ENCODE measurements at regions not wholly inside any gene's neighbourhood (a gene's known extent, or its start where the extent isn't known, plus 50 kb on each side); places are given as distances from the start of the nearest gene placed in this dataset.

DNA sequence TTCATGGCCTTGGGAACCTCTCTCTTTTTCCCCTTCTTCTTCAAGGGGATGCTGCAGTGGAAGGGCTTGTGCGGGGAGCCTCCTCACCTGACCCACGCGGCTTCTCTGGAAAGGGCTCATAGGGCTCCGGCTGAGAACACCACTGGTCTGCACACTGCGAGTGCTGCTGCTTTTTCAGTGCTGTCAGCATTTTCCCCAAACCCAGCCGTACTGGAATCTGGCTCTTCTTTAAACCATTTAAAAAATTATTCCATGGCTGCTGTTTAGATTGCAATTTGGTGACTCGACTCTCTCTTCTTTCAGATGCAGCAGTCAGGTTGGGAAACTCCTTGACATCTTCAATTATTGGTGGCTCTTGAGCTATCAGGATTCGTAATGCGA is 272.6 kb upstream of the DSEL start:
- TF ChIP-seq, protein P1, sequence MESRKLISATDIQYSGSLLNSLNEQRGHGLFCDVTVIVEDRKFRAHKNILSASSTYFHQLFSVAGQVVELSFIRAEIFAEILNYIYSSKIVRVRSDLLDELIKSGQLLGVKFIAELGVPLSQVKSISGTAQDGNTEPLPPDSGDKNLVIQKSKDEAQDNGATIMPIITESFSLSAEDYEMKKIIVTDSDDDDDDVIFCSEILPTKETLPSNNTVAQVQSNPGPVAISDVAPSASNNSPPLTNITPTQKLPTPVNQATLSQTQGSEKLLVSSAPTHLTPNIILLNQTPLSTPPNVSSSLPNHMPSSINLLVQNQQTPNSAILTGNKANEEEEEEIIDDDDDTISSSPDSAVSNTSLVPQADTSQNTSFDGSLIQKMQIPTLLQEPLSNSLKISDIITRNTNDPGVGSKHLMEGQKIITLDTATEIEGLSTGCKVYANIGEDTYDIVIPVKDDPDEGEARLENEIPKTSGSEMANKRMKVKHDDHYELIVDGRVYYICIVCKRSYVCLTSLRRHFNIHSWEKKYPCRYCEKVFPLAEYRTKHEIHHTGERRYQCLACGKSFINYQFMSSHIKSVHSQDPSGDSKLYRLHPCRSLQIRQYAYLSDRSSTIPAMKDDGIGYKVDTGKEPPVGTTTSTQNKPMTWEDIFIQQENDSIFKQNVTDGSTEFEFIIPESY (IDR thresholded peaks at IDR 0.05) = no peak
- TF ChIP-seq CTCF (IDR thresholded peaks at IDR 0.05; ENCODE audit: low read depth, low read length, missing input control) (no peak), YY1 (IDR thresholded peaks at IDR 0.05) (no peak), FOXA1 (IDR thresholded peaks at IDR 0.05) (no peak), JUND (IDR thresholded peaks at IDR 0.05) (no peak), SP1 (IDR thresholded peaks at IDR 0.05) (no peak), ATF3 (IDR thresholded peaks at IDR 0.05) (no peak), HNF4A (conservative IDR thresholded peaks at IDR 0.05) (no peak), RXRA (IDR thresholded peaks at IDR 0.05) (no peak), HNF4G (IDR thresholded peaks at IDR 0.05) (no peak), EGR1 (IDR thresholded peaks at IDR 0.05; ENCODE audit: low read depth in 2 of 2) (no peak)
- TF ChIP-seq, protein P2, sequence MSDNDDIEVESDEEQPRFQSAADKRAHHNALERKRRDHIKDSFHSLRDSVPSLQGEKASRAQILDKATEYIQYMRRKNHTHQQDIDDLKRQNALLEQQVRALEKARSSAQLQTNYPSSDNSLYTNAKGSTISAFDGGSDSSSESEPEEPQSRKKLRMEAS (IDR thresholded peaks at IDR 0.05) = no peak
- TF ChIP-seq, protein P3, sequence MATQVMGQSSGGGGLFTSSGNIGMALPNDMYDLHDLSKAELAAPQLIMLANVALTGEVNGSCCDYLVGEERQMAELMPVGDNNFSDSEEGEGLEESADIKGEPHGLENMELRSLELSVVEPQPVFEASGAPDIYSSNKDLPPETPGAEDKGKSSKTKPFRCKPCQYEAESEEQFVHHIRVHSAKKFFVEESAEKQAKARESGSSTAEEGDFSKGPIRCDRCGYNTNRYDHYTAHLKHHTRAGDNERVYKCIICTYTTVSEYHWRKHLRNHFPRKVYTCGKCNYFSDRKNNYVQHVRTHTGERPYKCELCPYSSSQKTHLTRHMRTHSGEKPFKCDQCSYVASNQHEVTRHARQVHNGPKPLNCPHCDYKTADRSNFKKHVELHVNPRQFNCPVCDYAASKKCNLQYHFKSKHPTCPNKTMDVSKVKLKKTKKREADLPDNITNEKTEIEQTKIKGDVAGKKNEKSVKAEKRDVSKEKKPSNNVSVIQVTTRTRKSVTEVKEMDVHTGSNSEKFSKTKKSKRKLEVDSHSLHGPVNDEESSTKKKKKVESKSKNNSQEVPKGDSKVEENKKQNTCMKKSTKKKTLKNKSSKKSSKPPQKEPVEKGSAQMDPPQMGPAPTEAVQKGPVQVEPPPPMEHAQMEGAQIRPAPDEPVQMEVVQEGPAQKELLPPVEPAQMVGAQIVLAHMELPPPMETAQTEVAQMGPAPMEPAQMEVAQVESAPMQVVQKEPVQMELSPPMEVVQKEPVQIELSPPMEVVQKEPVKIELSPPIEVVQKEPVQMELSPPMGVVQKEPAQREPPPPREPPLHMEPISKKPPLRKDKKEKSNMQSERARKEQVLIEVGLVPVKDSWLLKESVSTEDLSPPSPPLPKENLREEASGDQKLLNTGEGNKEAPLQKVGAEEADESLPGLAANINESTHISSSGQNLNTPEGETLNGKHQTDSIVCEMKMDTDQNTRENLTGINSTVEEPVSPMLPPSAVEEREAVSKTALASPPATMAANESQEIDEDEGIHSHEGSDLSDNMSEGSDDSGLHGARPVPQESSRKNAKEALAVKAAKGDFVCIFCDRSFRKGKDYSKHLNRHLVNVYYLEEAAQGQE (IDR thresholded peaks at IDR 0.05) = no peak

Data from liver (tissue), 3 donors.